Upper lobe of left lung (tissue), 4 donors: ENCODE measurements at regions not wholly inside any gene's neighbourhood (a gene's known extent, or its start where the extent isn't known, plus 50 kb on each side); places are given as distances from the start of the nearest gene placed in this dataset.

Source experiments
- CTCF ChIP-seq, 6 experiments: fragments of 450-650 bp in 4 of 6; fragments of 200-600 bp in 2 of 6; sonication (generic) in 2 of 6; IDR thresholded peaks; one replicate each; pipeline ENCODE4 v1.5.1; 2016 to 2019; ENCODE audit warnings: antibody characterized with exemption in 6 of 6
- POLR2A ChIP-seq, 4 donors: fragments of 450-650 bp; IDR thresholded peaks; one replicate each; pipeline ENCODE4 v1.5.1; 2016 to 2017; ENCODE audit warnings: antibody characterized with exemption in 4 of 4, mild to moderate bottlenecking in 2 of 4
- POLR2AphosphoS5 ChIP-seq, 2 donors: sonication (generic); formaldehyde crosslinking; IDR thresholded peaks; one replicate each; pipeline ENCODE4 v1.5.1; 2017; ENCODE audit warnings: antibody characterized with exemption in 2 of 2

- TF ChIP-seq POLR2A (IDR thresholded peaks at IDR 0.05) (no peak), POLR2AphosphoS5 (IDR thresholded peaks at IDR 0.05) (no peak), CTCF (IDR thresholded peaks at IDR 0.05) (no peak)
These were observed 340.2 kb downstream of the HS3ST3B1 start for GRCh38 chr17:14641117-14641516.
